Heart left ventricle (tissue), 13 donors: ENCODE measurements at regions not wholly inside any gene's neighbourhood (a gene's known extent, or its start where the extent isn't known, plus 50 kb on each side); places are given as distances from the start of the nearest gene placed in this dataset.

Source experiments
- POLR2A ChIP-seq, 2 donors: fragments of 450-650 bp; IDR thresholded peaks; one replicate each; pipeline ENCODE4 v1.6.1; 2017; ENCODE audit warnings: antibody characterized with exemption in 2 of 2, mild to moderate bottlenecking in 2 of 2, moderate library complexity in 2 of 2
- TF ChIP-seq, protein P1 (sequence below), 12 donors: fragments of 200-600 bp; sonication (generic) in 4 of 12; IDR thresholded peaks; one replicate each; pipeline versions ENCODE4 v1.5.0 to v1.8.0; 2018 to 2022; ENCODE audit warnings: antibody characterized with exemption in 12 of 12, mild to moderate bottlenecking in 5 of 12
- donor health status: ischemic (EF 13 %, LVEDD 7.1; RV severe dilation, severe dysfunction).
- donor health status: DM: no; HTN: yes; CAD: no.
- donor health status: DM: no; HTN: no; CAD: no.
- donor health status: ischemic (EF 25% LVEDD 6.9; RV normal size, moderate dysfunction).
- donor health status: ischemic (EF 25% LVEDD 5.7; RV mildly dilated, moderate dysfunction).
- donor health status: ischemic (EF 35%, LVEDD 5.7; RV mildly dilated, moderate dysfunction).
- donor health status: nonischemic (EF 11% LVEDD 7.7; RV severe dilation, severe dysfunction).
- donor health status: DM: yes; HTN: yes; CAD: no.
- donor health status: PGD.
- donor health status: ischemic (EF 29% LVEDD 5.4; RV normal size, mild dysfunction).
- donor health status: nonischemic (EF 23%, LVEDD 6.1; RV moderate dilation, normal function).

DNA sequence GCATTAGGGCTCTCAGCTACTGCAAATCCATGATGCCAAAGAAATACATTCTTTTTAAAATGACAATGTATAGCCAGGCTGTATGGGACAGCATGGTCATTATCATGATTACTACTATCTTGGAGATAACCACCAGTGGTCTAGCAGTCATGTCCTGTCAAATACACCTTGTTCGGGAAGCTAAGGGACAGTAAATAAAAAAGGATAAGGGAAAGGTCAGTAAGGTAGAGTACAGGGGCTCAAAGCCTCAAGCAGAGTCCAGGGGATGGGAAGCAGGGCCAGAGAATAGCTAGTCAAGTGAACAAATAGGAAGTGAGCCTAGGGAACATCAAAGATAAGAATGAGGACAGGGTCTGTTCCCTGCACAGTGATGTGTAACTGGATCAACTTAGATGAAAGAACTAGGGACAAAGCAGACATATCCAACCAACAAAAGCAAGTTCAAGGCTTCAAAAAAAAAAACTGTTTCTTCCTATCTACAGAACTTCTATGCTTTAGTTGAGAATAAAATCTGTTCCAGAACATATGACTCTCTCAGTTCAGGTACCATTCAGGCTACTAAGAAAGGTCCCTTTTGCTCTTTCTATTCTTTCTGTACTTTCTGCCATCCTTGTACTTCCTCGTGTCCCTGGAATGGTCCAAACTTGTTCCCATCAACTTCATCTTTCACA is 62.9 kb upstream of the EHBP1 start:
- TF ChIP-seq, protein P1, sequence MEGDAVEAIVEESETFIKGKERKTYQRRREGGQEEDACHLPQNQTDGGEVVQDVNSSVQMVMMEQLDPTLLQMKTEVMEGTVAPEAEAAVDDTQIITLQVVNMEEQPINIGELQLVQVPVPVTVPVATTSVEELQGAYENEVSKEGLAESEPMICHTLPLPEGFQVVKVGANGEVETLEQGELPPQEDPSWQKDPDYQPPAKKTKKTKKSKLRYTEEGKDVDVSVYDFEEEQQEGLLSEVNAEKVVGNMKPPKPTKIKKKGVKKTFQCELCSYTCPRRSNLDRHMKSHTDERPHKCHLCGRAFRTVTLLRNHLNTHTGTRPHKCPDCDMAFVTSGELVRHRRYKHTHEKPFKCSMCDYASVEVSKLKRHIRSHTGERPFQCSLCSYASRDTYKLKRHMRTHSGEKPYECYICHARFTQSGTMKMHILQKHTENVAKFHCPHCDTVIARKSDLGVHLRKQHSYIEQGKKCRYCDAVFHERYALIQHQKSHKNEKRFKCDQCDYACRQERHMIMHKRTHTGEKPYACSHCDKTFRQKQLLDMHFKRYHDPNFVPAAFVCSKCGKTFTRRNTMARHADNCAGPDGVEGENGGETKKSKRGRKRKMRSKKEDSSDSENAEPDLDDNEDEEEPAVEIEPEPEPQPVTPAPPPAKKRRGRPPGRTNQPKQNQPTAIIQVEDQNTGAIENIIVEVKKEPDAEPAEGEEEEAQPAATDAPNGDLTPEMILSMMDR (IDR thresholded peaks at IDR 0.05): no peak
- no peak for TF ChIP-seq POLR2A (IDR thresholded peaks at IDR 0.05)
